ENCODE measurements at regions not wholly inside any gene's neighbourhood (a gene's known extent, or its start where the extent isn't known, plus 50 kb on each side); places are given as distances from the start of the nearest gene placed in this dataset.

DNA sequence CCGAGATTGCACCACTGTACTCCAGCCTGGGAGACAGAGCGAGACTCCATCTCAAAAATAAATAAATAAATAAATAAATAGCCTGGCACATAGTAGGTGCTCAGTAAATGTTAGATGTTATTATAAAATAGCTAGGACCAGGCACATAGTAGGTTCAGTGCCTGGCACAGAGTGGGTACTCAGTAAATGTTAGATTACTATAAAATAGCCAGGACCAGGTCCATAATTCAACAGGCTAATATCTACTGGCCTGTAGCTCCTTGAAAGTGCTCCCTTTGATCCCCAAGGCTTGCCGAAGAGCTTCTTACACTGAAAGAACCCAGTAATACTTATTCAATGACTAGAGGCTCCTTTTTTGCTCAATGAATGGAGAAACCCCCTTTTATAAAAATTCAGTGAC, 215.1 kb upstream of the ZNF217 start:
- no peak for TF ChIP-seq EZH2 (IDR thresholded peaks at IDR 0.05)
- TF ChIP-seq POLR2AphosphoS5 (IDR thresholded peaks at IDR 0.05; ENCODE audit: borderline replicate concordance, low read depth, low read length), result no peak
- TF ChIP-seq FOXP2 (optimal IDR thresholded peaks at IDR 0.05; ENCODE audit: control extremely low read depth, extremely low read length, insufficient read depth), result no peak

All from SK-N-MC (cell line).